ENCODE measurements at regions not wholly inside any gene's neighbourhood (a gene's known extent, or its start where the extent isn't known, plus 50 kb on each side); places are given as distances from the start of the nearest gene placed in this dataset.

- no peak for DNase-seq
- Histone ChIP-seq H3K9me3 (no peaks in the 10 kb centered on the region), H3K27me3 (peaks cover 19% of the 10 kb centered on the region), H3K4me3 (no peak overlapping the region), H3K36me3 (no peaks in the 10 kb centered on the region)
These were observed 87.3 kb downstream of the CHRD start for GRCh38 chr3:184467171-184467570.

- Histone ChIP-seq H3K27me3 (peaks cover 35% of the 10 kb centered on the region), H3K4me3 (no peak overlapping the region)
These were observed 90.7 kb downstream of the CHRD start for GRCh38 chr3:184470551-184470950.

DNA sequence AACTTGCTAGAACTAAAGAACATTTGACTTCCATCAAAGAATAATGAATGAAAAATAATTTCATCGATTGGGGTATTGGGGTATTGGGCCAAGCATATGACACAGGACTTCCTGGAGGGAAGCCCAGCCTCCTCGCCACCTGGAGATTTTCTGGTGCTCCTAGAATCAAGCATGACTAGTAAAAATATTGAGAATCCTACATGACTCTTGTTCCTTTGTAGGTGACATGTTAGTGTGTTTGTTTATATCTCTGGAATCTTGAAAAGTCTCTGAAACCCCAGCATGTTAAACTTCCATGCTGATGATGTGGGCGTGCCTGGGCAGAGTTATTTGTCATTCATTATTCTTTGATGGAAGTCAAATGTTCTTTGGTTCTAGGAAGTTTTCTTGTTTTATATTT is 90.1 kb upstream of the EPHB3 start:
- Histone ChIP-seq H3K9me3 (peaks cover 9% of the 10 kb centered on the region), H3K36me3 (no peaks in the 10 kb centered on the region), H3K4me3 (no peak overlapping the region), H3K27me3 (peaks cover 41% of the 10 kb centered on the region)
- DNase-seq = no peak

More at GRCh38 chr3:184470551-184470950, 90.7 kb downstream of the CHRD start:
- DNase-seq = no peak
- no peaks in the 10 kb centered on the region for H3K36me3 ChIP-seq
- H3K9me3 ChIP-seq = peaks cover 5% of the 10 kb centered on the region

DNA sequence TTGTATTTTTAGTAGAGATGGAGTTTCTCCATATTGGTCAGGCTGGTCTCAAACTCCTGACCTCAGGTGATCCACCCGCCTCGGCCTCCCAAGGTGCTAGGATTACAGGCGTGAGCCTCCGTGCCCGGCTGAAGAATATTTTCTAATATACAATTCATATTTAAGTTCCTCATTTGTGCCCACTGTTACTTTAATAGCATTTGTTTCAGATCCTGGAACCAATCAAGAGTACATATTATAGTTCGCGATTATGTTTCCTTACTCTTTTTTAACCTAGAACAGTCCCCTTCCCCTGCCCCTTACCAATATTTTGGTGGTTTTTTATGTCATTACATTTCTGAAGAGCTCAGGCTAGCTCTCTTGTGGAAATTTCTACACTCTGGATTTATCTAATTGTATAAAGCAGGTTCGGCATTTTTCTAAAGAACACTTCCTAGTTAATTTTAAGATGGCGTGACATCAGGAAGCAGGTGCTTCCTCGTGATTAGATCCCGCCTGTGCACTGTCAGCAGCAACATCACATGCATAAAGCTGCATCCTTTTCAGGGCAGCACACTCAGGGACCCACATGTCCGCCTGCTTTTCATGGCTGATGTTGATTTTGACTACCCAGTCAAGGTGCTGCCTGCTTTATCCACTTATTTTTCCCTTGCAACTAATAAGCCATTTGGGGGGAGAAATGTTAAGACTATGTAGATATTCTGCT is 88.7 kb upstream of the EPHB3 start:
- H3K9me3 ChIP-seq = peaks cover 9% of the 10 kb centered on the region
- no peak overlapping the region for H3K4me3 ChIP-seq
- DNase-seq = no peak
- peaks cover 43% of the 10 kb centered on the region for H3K27me3 ChIP-seq
- H3K36me3 ChIP-seq = no peaks in the 10 kb centered on the region

- H3K9me3 ChIP-seq = peaks cover 9% of the 10 kb centered on the region
- peaks cover 39% of the 10 kb centered on the region for H3K27me3 ChIP-seq
- no peak overlapping the region for H3K4me3 ChIP-seq
- H3K36me3 ChIP-seq = no peaks in the 10 kb centered on the region
- DNase-seq = no peak
These were observed 86.7 kb upstream of the EPHB3 start for GRCh38 chr3:184474897-184475296.

- H3K27me3 ChIP-seq = peaks cover 25% of the 10 kb centered on the region
These were observed 83.6 kb upstream of the EPHB3 start for GRCh38 chr3:184477940-184478339.

GRCh38 chr3:184479426-184480126 is 82.0 kb upstream of the EPHB3 start:
- no peak for DNase-seq
- Histone ChIP-seq H3K27me3 (peaks cover 14% of the 10 kb centered on the region), H3K36me3 (no peaks in the 10 kb centered on the region), H3K4me3 (no peak overlapping the region), H3K9me3 (peaks cover 9% of the 10 kb centered on the region)

More at GRCh38 chr3:184477940-184478339, 83.6 kb upstream of the EPHB3 start:
- Histone ChIP-seq H3K36me3 (no peaks in the 10 kb centered on the region), H3K9me3 (peaks cover 9% of the 10 kb centered on the region), H3K4me3 (no peak overlapping the region)
- no peak for DNase-seq

DNA sequence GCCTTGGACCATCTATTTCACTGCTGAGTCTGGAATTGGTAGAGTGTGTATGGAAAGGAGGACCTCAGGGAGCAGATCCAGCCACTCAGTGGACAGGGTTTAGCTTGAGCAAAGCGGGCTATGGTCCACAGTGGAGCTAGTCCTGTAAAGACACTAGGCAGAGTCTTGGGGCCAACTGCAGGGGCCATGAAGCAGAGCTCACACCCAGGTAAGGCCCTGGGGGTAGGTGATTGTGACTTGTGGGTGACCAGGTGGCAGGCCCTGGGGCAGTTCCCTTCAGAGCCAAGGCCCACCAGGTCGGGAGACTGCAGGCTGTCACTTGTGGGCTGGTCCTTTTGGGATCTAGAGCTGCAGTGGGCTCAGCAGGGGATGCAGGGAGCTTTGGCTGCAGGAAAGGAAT is 80.8 kb upstream of the EPHB3 start:
- Histone ChIP-seq H3K9me3 (peaks cover 1% of the 10 kb centered on the region; the same call in 1 of the 2 replicates), H3K4me3 (no peak overlapping the region), H3K27me3 (peaks cover 17% of the 10 kb centered on the region), H3K36me3 (no peaks in the 10 kb centered on the region)
- no peak for DNase-seq

DNA sequence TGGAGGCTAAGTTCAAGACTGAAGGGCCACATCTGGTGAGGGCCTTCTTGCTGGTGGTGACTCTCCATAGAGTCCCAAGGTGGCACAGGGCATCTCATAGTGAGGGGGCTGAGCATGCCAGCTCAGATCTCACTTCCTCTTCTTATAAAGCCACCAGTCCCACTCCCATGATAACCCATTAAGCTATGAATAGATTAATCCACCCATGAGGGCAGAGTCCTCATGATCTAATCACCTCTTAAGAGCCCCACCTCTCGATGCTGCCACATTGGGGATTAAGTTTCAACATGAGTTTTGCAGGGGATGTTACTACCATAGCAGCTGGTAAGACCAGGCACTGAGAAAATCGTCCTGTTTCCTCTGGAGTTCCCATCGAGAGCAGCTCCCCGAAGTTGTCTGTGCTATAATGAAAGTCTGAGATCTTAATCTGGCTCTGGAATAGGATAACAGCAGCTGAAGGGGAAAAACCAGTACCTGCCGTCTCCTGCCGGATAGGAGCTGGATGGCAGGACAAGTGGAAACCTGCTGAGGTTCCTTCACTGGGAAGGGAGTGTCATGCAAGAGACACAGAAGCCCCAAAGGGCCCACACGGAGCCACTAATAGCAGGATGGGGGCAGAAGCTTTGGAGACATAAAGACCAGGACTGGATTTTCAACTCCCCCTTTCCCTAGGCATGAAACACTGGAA is 79.5 kb upstream of the EPHB3 start:
- DNase-seq = no peak
- Histone ChIP-seq H3K9me3 (no peaks in the 10 kb centered on the region; the same call in 1 of the 2 replicates), H3K4me3 (no peak overlapping the region)

GRCh38 chr3:184485241-184485640 is 76.3 kb upstream of the EPHB3 start:
- no peak for DNase-seq
- peaks cover 27% of the 10 kb centered on the region for H3K27me3 ChIP-seq

More for the DNA sequence above, 79.5 kb upstream of the EPHB3 start:
- Histone ChIP-seq H3K36me3 (no peaks in the 10 kb centered on the region), H3K27me3 (peaks cover 13% of the 10 kb centered on the region)

DNA sequence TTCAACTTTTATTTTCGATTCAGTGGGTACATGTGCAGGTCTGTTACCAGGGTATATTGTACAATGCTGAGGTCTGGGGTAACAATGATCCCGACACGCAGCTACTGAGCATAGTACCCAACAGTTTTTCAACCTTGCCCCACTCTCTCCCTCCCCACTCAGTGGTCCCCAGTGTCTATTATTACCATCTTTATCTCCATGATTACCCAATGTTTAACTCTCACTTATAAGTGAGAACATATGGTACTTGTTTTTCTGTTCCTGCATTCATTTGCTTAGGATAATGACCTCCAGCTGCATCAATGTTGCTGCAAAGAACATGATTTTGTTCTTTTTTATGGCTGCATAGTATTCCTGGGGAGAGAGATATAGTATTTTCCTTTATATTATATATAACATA is 75.7 kb upstream of the EPHB3 start:
- DNase-seq = no peak
- Histone ChIP-seq H3K4me3 (no peak overlapping the region), H3K36me3 (no peaks in the 10 kb centered on the region), H3K9me3 (no peaks in the 10 kb centered on the region), H3K27me3 (peaks cover 32% of the 10 kb centered on the region)

More at GRCh38 chr3:184485241-184485640, 76.3 kb upstream of the EPHB3 start:
- Histone ChIP-seq H3K4me3 (no peak overlapping the region), H3K9me3 (no peaks in the 10 kb centered on the region), H3K36me3 (no peaks in the 10 kb centered on the region)

DNA sequence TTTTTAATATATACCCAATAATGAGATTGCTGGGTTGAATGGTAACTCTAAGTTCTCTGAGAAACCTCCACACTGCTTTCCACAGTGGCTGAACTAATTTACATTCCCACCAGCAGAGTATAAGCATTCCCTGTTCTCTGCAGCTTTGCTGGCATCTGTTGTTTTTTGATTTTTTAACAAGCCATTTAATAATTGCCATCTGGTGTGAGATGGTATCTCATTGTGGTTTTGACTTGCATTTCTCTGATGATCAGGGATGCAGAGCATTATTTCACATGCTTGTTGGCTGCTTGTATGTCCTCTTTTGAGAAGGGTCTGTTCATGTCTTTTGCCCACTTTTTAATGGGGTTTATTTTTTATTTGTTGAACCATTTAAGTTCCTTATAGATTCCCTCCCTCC is 75.0 kb upstream of the EPHB3 start:
- Histone ChIP-seq H3K36me3 (no peaks in the 10 kb centered on the region), H3K27me3 (peaks cover 39% of the 10 kb centered on the region), H3K4me3 (no peak overlapping the region), H3K9me3 (no peaks in the 10 kb centered on the region)
- DNase-seq = no peak

DNA sequence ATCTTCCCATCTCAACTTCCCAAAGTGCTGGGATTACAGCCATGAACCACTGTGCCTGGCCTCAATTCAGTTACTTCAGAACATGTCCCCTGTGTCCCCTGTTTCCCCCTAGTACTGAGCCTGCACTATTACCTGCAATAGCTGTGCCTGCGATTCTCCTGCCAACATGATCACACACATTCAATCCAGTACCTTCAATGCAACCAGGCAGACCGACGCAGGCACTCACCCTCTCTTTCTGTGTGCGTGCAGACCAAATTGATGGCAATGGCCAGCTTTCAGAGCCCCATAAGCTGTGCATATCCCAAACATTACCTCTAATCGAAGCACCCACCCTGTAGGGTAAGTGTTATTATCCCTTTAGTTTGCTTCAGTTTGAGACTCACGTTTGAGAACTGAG is 73.0 kb upstream of the EPHB3 start:
- H3K36me3 ChIP-seq = no peaks in the 10 kb centered on the region

DNA sequence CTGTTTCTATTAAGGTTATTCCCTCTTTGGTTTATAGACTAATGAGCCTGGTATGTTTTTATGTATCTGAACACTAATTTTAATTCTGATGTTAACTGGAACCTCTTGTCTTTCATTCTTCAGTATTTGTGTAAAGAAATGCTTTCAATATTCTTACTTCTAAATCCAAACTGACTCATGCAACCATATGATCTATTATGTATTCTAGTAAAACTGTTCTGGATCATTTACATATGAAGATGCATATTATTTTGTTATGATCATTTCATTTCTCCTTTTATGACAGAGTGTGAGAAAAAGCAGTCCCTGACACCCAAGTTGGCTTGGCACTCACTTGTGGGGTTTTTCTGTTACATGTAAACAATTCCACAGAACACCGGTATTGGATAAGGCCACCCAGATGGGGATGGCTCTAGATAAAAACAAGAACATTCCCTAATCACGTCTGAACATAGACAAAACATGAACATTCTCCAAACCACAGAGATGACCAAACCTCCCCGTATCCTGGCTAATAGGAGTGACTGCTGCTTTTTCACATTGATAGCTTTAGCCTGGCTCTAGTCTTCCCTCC is 72.2 kb upstream of the EPHB3 start:
- no peaks in the 10 kb centered on the region for H3K36me3 ChIP-seq
- no peak for DNase-seq
- no peaks in the 10 kb centered on the region for H3K9me3 ChIP-seq
- H3K4me3 ChIP-seq = no peak overlapping the region
- H3K27me3 ChIP-seq = peaks cover 56% of the 10 kb centered on the region

More for the DNA sequence above, 73.0 kb upstream of the EPHB3 start:
- H3K27me3 ChIP-seq = peaks cover 53% of the 10 kb centered on the region
- no peak overlapping the region for H3K4me3 ChIP-seq
- H3K9me3 ChIP-seq = no peaks in the 10 kb centered on the region
- DNase-seq = no peak

DNA sequence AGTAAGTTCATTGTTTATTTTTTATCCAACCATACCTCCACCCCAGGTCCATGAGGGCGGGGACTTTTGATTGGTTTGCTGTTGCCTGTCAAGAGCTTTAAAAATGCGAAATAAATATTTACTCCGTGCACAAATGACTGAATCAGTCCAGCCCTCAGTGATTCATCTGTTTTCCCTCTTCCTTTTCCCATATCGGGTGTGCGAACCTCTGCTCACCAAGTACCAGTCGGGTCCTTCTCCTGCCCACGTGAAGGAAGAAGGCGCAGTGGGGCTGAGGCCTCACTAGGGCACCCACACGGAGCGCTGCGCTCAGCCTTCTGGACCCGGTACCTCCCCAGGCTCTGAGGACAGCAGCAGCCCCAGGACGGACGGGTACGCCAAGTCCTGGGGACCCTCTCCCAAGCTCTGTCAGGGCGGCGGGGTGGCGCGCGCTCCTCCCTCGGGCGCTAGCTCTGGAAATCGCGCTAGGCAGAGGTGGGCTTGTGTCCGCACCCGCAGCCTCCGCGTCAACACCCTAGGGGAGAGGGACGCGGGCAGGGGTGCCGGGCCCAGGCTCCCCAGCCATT is 70.5 kb upstream of the EPHB3 start:
- DNase-seq = no peak
- Histone ChIP-seq H3K27me3 (peaks cover 48% of the 10 kb centered on the region), H3K9me3 (no peaks in the 10 kb centered on the region), H3K36me3 (no peaks in the 10 kb centered on the region), H3K4me3 (no peak overlapping the region)

DNA sequence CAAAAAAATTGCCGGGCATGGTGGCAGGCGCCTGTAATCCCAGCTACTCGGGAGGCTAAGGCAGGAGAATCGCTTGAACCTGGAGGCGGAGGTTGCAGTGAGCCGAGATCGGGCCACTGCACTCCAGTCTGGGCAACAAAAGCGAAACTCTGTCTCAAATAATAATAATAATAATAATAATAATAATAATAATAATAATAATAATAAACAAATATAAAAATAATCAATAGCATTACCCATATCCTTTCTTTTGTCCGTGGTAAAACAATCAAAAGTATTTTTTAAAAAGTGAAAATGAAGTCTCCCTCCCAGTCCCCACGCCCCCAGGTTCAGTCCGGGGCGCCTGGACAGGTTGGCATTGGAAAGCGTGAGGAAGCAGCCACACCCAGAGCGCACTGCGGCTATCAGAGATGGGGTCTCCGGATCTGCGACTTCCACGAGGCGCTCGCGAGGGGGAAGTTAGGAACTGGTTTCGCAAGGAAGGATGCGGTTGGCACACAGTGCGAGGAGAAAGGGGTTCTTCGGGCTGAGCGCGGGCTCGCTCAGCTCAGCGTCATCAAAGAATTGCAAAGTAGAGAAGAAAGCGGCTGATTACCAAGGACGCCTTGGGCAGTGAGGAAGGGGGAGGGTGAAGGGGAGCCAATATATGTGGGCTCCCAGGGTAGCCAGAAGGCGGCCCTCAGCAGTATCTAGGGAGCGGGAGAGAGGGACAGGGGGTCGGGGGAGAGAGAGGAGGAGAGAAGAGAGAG is 69.5 kb upstream of the EPHB3 start:
- H3K36me3 ChIP-seq = no peaks in the 10 kb centered on the region
- DNase-seq = peak; percentile 10
- peaks cover 48% of the 10 kb centered on the region for H3K27me3 ChIP-seq
- no peak overlapping the region for H3K4me3 ChIP-seq
- H3K9me3 ChIP-seq = no peaks in the 10 kb centered on the region

All from MG63 (cell line).